IMR-90 (cell line): ENCODE measurements at regions not wholly inside any gene's neighbourhood (a gene's known extent, or its start where the extent isn't known, plus 50 kb on each side); places are given as distances from the start of the nearest gene placed in this dataset.

Experiments
- ATAC-seq: fragments of 200-7000 bp; cut with Tn5 transposase; 2 replicates; pipeline ENCODE4 v1.9.1; 2020; ENCODE audit warnings: low read depth, mild to moderate bottlenecking, moderate library complexity
- BruUV-seq: library from RNA; stranded (reverse); fragments of 400-500 nt; replicated peaks from 2 replicates; lab custom pipeline; 2021; lab: Mats Ljungman, UMichigan
- CTCF ChIA-PET: fragments of 300-600 bp; formaldehyde crosslinking; extraction: SDS; loops from one replicate; lab custom pipeline; 2021; ENCODE audit warnings: antibody characterized with exemption; lab: Yijun Ruan, JAX
- POLR2A ChIA-PET: fragments of 300-600 bp; sonication (Branson Sonifier 250); formaldehyde crosslinking; loops from one replicate; lab custom pipeline; 2022; ENCODE audit warnings: antibody characterized with exemption; ENCODE audit not compliant: unreplicated experiment; lab: Charles Lee
- DNase-seq: peaks from one replicate; pipeline ENCODE4 v3.0.0; 2013
- H2AFZ ChIP-seq: replicated peaks from 2 replicates; pipeline ENCODE3; 2013; ENCODE audit warnings: low read length, mild to moderate bottlenecking; ENCODE audit not compliant: poor library complexity
- H2AK5ac ChIP-seq: 2 replicates; pipeline ENCODE4 v1.6.1; 2013; ENCODE audit warnings: low read depth, low read length, inconsistent platforms
- H2AK9ac ChIP-seq: replicated peaks from 2 replicates; pipeline ENCODE3; 2013; ENCODE audit warnings: mild to moderate bottlenecking, low read depth, low read length, moderate library complexity; ENCODE audit not compliant: poor library complexity
- H2BK120ac ChIP-seq: 2 replicates; pipeline ENCODE4 v1.6.1; 2013; ENCODE audit warnings: low read depth, low read length, inconsistent platforms
- H2BK15ac ChIP-seq: 3 replicates; pipeline ENCODE4 v1.6.1; 2013; ENCODE audit warnings: low read depth, low read length, inconsistent platforms
- H2BK20ac ChIP-seq: 2 replicates; pipeline ENCODE4 v1.6.1; 2013; ENCODE audit warnings: low read depth, mild to moderate bottlenecking, inconsistent platforms, low read length, moderate library complexity
- H2BK5ac ChIP-seq: 2 replicates; pipeline ENCODE4 v1.6.1; 2013; ENCODE audit warnings: mild to moderate bottlenecking, low read depth, low read length, inconsistent platforms; ENCODE audit not compliant: poor library complexity, severe bottlenecking
- H3K14ac ChIP-seq: replicated peaks from 2 replicates; pipeline ENCODE4 v1.6.1; 2013; ENCODE audit warnings: low read depth, low read length, inconsistent platforms
- H3K18ac ChIP-seq: 2 replicates; pipeline ENCODE4 v1.6.1; 2013; ENCODE audit warnings: low read depth, low read length, control low read depth
- H3K23ac ChIP-seq: 2 replicates; pipeline ENCODE4 v1.6.1; 2013; ENCODE audit warnings: low read depth, low read length, inconsistent platforms
- H3K27ac ChIP-seq: 2 replicates; pipeline ENCODE4 v1.5.1; 2013; ENCODE audit warnings: mild to moderate bottlenecking, control low read depth, low read length; ENCODE audit not compliant: insufficient read depth
- H3K27me3 ChIP-seq: 2 replicates; pipeline ENCODE4 v1.6.1; 2013; ENCODE audit warnings: low read length; ENCODE audit not compliant: control insufficient read depth, insufficient read depth
- H3K36me3 ChIP-seq: 2 replicates; pipeline ENCODE4 v1.6.1; 2013; ENCODE audit warnings: low read length, mixed read lengths; ENCODE audit not compliant: control insufficient read depth, insufficient read depth
- H3K4ac ChIP-seq: 2 replicates; pipeline ENCODE4 v1.6.1; 2013; ENCODE audit warnings: low read depth, low read length, inconsistent platforms
- H3K4me1 ChIP-seq: 2 replicates; pipeline ENCODE4 v1.6.1; 2013; ENCODE audit warnings: low read length, mixed read lengths; ENCODE audit not compliant: control insufficient read depth, insufficient read depth
- H3K4me2 ChIP-seq: 2 replicates; pipeline ENCODE4 v1.6.1; 2013; ENCODE audit warnings: low read depth, mild to moderate bottlenecking, control low read depth, low read length, moderate library complexity
- H3K4me3 ChIP-seq: 2 replicates; pipeline ENCODE4 v1.5.1; 2013; ENCODE audit warnings: low read depth, mild to moderate bottlenecking, control low read depth, low read length, moderate library complexity; ENCODE audit not compliant: insufficient read depth
- H3K56ac ChIP-seq: 2 replicates; pipeline ENCODE4 v1.6.1; 2013; ENCODE audit warnings: low read length, inconsistent platforms; ENCODE audit not compliant: insufficient read depth; ENCODE audit errors: extremely low read depth
- H3K79me1 ChIP-seq, 2 experiments: 2 replicates each; pipeline ENCODE4 v1.6.1; 2013; ENCODE audit warnings: low read length in 2 of 2, inconsistent platforms in 1 of 2, low read depth in 1 of 2
- H3K9ac ChIP-seq: 2 replicates; pipeline ENCODE4 v1.6.1; 2013; ENCODE audit warnings: low read depth, low read length, control low read depth
- H3K9me1 ChIP-seq: 2 replicates; pipeline ENCODE4 v1.6.1; 2013; ENCODE audit warnings: low read length, inconsistent platforms; ENCODE audit not compliant: insufficient read depth
- H3K9me3 ChIP-seq: 2 replicates; pipeline ENCODE4 v1.6.1; 2013; ENCODE audit warnings: low read length; ENCODE audit not compliant: control insufficient read depth, insufficient read depth
- H4K20me1 ChIP-seq: 2 replicates; pipeline ENCODE4 v1.6.1; 2013; ENCODE audit warnings: low read length, inconsistent platforms; ENCODE audit not compliant: insufficient read depth
- H4K5ac ChIP-seq: 2 replicates; pipeline ENCODE4 v1.6.1; 2013; ENCODE audit warnings: mild to moderate bottlenecking, low read depth, low read length, control low read depth
- H4K8ac ChIP-seq, 2 experiments: 2 replicates each; pipeline ENCODE4 v1.6.1; 2013; ENCODE audit warnings: low read depth in 2 of 2, low read length in 2 of 2, control low read depth in 1 of 2, inconsistent platforms in 1 of 2
- H4K91ac ChIP-seq: 2 replicates; pipeline ENCODE4 v1.6.1; 2013; ENCODE audit warnings: low read depth, low read length, inconsistent platforms; ENCODE audit not compliant: insufficient read depth
- CEBPB ChIP-seq: IDR thresholded peaks from 2 replicates; pipeline ENCODE4 v1.6.1; 2012; ENCODE audit warnings: low read depth, low read length, improper control_type of control experiment
- MAFK ChIP-seq: IDR thresholded peaks from 2 replicates; pipeline ENCODE4 v1.6.1; 2012; ENCODE audit warnings: low read depth, low read length, improper control_type of control experiment
- MAZ ChIP-seq: IDR thresholded peaks from 2 replicates; pipeline ENCODE4 v1.6.1; 2012; ENCODE audit warnings: low read depth, mild to moderate bottlenecking, low read length, improper control_type of control experiment, moderate library complexity, borderline replicate concordance
- RFX5 ChIP-seq: IDR thresholded peaks from 2 replicates; pipeline ENCODE4 v1.8.0; 2012; ENCODE audit warnings: low read depth, mild to moderate bottlenecking, low read length, moderate library complexity
- WGBS, 2 experiments: methylation state at CpG; one replicate each; pipeline versions ENCODE4 v1.1.5 to v1.1.7; 2013; ENCODE audit warnings: missing lambda C conversion rate in 2 of 2; ENCODE audit not compliant: insufficient read length in 1 of 2; ENCODE audit errors: extremely low coverage in 2 of 2; 5-methylcytosine and 5-hydroxymethylcytosine counted together
- dilution Hi-C: fragments of 300-500 bp; cut with HindIII; formaldehyde crosslinking; loops from one replicate; pipeline ENCODE4 v1.14.3; 2018; ENCODE audit warnings: low sequenced_read_pairs; ENCODE audit not compliant: unreplicated experiment
- in situ Hi-C: fragments of 300-500 bp; cut with MboI; formaldehyde crosslinking; loops from 3 replicates; pipeline ENCODE4 v1.14.3; 2019; ENCODE audit warnings: low sequenced_read_pairs, inconsistent platforms, mixed read lengths
- intact Hi-C: fragments of 100-400 bp; cut with micrococcal nuclease; formaldehyde crosslinking; loops from 2 replicates; pipeline ENCODE4 v1.10.0; 2022

DNA sequence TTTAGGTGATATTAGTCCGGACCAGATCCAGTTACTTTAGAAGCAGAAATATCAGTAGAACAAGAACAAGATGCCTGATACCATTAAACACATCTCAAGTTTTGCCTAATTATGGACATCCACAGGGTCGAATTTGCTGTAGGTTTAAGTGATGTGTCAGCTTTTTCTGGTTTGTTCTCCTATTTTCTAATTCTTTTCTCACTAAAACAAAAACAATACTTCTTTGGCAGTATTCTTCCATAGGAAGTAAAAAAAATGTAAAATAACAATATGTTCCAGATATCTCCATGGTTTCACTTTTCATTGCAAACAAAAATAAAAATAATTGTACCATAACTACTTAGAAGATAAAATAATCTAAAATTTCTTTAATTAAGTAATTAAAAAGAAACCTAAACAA lies 265.7 kb downstream of the SHOX2 start:
- intact Hi-C loops (no loop called here), in situ Hi-C loops (no loop called here), dilution Hi-C loops (no loop called here)
- BruUV-seq = no TSS peak
- no peaks in the 10 kb centered on the region for H3K9me3 ChIP-seq
- no peak overlapping the region for H3K4me2 ChIP-seq
- H2AFZ ChIP-seq = no peak overlapping the region
- DNase-seq = no peak
- no peaks in the 10 kb centered on the region for H3K9me1 ChIP-seq
- no peak for ATAC-seq
- H3K9ac ChIP-seq = no peak overlapping the region
- H3K79me1 ChIP-seq = no peaks in the 10 kb centered on the region
- no peak overlapping the region for H4K5ac ChIP-seq
- POLR2A ChIA-PET = no interaction called here
- no peaks in the 10 kb centered on the region for H4K20me1 ChIP-seq
- no peak overlapping the region for H3K27ac ChIP-seq
- H4K8ac ChIP-seq = no peak overlapping the region
- no peaks in the 10 kb centered on the region for H3K4me1 ChIP-seq
- no peak overlapping the region for H2BK5ac ChIP-seq
- no peak overlapping the region for H3K14ac ChIP-seq
- CTCF ChIA-PET = interaction anchor here (0.9 kb wide), 1 partner anchor 11 kb away, joined by 3 read pairs; no protein-coding TSS in a partner anchor
- TF ChIP-seq RFX5 (no peak), MAFK (peak; percentile 85), MAZ (no peak), CEBPB (no peak)
- H3K4me3 ChIP-seq = no peak overlapping the region
- H3K27me3 ChIP-seq = no peaks in the 10 kb centered on the region; the same call in 1 of the 2 replicates
- H3K23ac ChIP-seq = no peak overlapping the region
- no peak overlapping the region for H2BK15ac ChIP-seq
- no peak overlapping the region for H3K18ac ChIP-seq
- no peak overlapping the region for H3K56ac ChIP-seq
- H2BK120ac ChIP-seq = no peak overlapping the region
- H3K4ac ChIP-seq = no peak overlapping the region
- H3K36me3 ChIP-seq = no peaks in the 10 kb centered on the region
- H2BK20ac ChIP-seq = no peak overlapping the region
- H4K91ac ChIP-seq = no peak overlapping the region
- WGBS, 2 experiments = no CpG with 5 or more reads among the region's 2 CpGs
- no peak overlapping the region for H2AK9ac ChIP-seq
- no peak overlapping the region for H2AK5ac ChIP-seq
